SK-N-SH (cell line): ENCODE measurements at regions not wholly inside any gene's neighbourhood (a gene's known extent, or its start where the extent isn't known, plus 50 kb on each side); places are given as distances from the start of the nearest gene placed in this dataset.

Experiments used
- CTCF ChIA-PET: fragments of 300-600, 350-600 bp; formaldehyde crosslinking; extraction: SDS; loops from one replicate; lab custom pipeline; 2021; lab: Yijun Ruan, JAX
- POLR2A ChIA-PET: fragments of 350-600 bp; sonication (Branson Sonifier 250); formaldehyde crosslinking; extraction: SDS; loops from one replicate; lab custom pipeline; 2020; ENCODE audit warnings: antibody characterized with exemption, inconsistent platforms; lab: Yijun Ruan, JAX
- DNase-seq: peaks from one replicate; pipeline ENCODE4 v3.0.0; 2012
- H2AFZ ChIP-seq: fragments of 200-600 bp; sonication (generic); 2 replicates; pipeline ENCODE4 v1.8.1; 2016; ENCODE audit warnings: antibody characterized with exemption, mild to moderate bottlenecking, low read depth
- H3F3A ChIP-seq: fragments of 200-600 bp; sonication (generic); replicated peaks from 2 replicates; pipeline ENCODE3; 2016; ENCODE audit warnings: antibody characterized with exemption, mild to moderate bottlenecking; ENCODE audit not compliant: insufficient read depth
- H3K27ac ChIP-seq, 2 experiments: fragments of 200-500 bp in 1 of 2; fragments of 200-600 bp in 1 of 2; sonication (Bioruptor generic) in 1 of 2; sonication (generic), shearing (Covaris generic) in 1 of 2; 2 replicates each; pipeline versions ENCODE4 v1.5.1 to v1.6.1; 2014 to 2016; ENCODE audit warnings: low read depth in 2 of 2, inconsistent platforms in 1 of 2, low read length in 1 of 2, mild to moderate bottlenecking in 1 of 2, mixed read lengths in 1 of 2
- H3K27me3 ChIP-seq: fragments of 200-600 bp; sonication (generic), shearing (Covaris generic); 2 replicates; pipeline ENCODE4 v1.6.1; 2016; ENCODE audit warnings: mixed run types; ENCODE audit not compliant: insufficient read depth
- H3K36me3 ChIP-seq, 2 experiments: fragments of 200-500 bp in 1 of 2; fragments of 200-600 bp in 1 of 2; sonication (Bioruptor generic) in 1 of 2; sonication (generic) in 1 of 2; replicated peaks in 1 of 2; 2 replicates each; pipeline versions ENCODE3 to v1.5.1; 2014 to 2016; ENCODE audit warnings: low read length in 1 of 2, mild to moderate bottlenecking in 1 of 2; ENCODE audit not compliant: insufficient read depth in 2 of 2, control insufficient read depth in 1 of 2
- H3K4me1 ChIP-seq, 2 experiments: fragments of 200-500 bp in 1 of 2; fragments of 200-600 bp in 1 of 2; sonication (Bioruptor generic) in 1 of 2; sonication (generic), shearing (Covaris generic) in 1 of 2; 2 replicates each; pipeline versions ENCODE4 v1.5.1 to v1.6.1; 2014 to 2016; ENCODE audit warnings: low read depth in 1 of 2, low read length in 1 of 2, mixed run types in 1 of 2; ENCODE audit not compliant: insufficient read depth in 2 of 2, control insufficient read depth in 1 of 2
- H3K4me2 ChIP-seq: fragments of 200-600 bp; sonication (generic), shearing (Covaris generic); 2 replicates; pipeline ENCODE4 v1.6.1; 2017; ENCODE audit warnings: mixed run types
- H3K4me3 ChIP-seq, 2 experiments: fragments of 200-500 bp in 1 of 2; fragments of 200-600 bp in 1 of 2; sonication (Bioruptor generic) in 1 of 2; sonication (generic), shearing (Covaris generic) in 1 of 2; 2 replicates each; pipeline versions ENCODE4 v1.5.1 to v1.8.1; 2014 to 2016; ENCODE audit warnings: low read depth in 2 of 2, inconsistent platforms in 1 of 2, low read length in 1 of 2, mild to moderate bottlenecking in 1 of 2, mixed read lengths in 1 of 2, moderate library complexity in 1 of 2
- H3K79me2 ChIP-seq: fragments of 200-600 bp; sonication (generic); 2 replicates; pipeline ENCODE4 v1.8.1; 2017; ENCODE audit warnings: mild to moderate bottlenecking; ENCODE audit not compliant: insufficient read depth
- H3K9ac ChIP-seq: fragments of 200-600 bp; sonication (generic); 2 replicates; pipeline ENCODE4 v1.6.1; 2017; ENCODE audit warnings: mixed run types
- H3K9me2 ChIP-seq: fragments of 200-600 bp; sonication (generic); 2 replicates; pipeline ENCODE4 v1.6.1; 2017; ENCODE audit warnings: mixed run types
- H3K9me3 ChIP-seq: fragments of 200-600 bp; sonication (generic); 2 replicates; pipeline ENCODE4 v1.6.1; 2017; ENCODE audit warnings: mixed run types, mild to moderate bottlenecking, moderate library complexity
- H4K20me1 ChIP-seq: fragments of 200-600 bp; sonication (generic); 2 replicates; pipeline ENCODE4 v1.6.1; 2017; ENCODE audit warnings: mild to moderate bottlenecking, mixed run types; ENCODE audit not compliant: insufficient read depth
- ELF1 ChIP-seq: IDR thresholded peaks from 2 replicates; pipeline ENCODE4 v1.4.0; 2012
- EZH2phosphoT487 ChIP-seq: fragments of 200-600 bp; sonication (generic); IDR thresholded peaks from 2 replicates; pipeline ENCODE4 v1.6.1; 2017; ENCODE audit warnings: low read depth, mixed run types, mild to moderate bottlenecking, antibody characterized with exemption, moderate library complexity, borderline replicate concordance
- FOXM1 ChIP-seq: IDR thresholded peaks from 2 replicates; pipeline ENCODE4 v1.4.0; 2012; ENCODE audit warnings: low read depth, mild to moderate bottlenecking
- JUND ChIP-seq: IDR thresholded peaks from 2 replicates; pipeline ENCODE4 v1.4.0; 2012
- NFIC ChIP-seq: IDR thresholded peaks from 2 replicates; pipeline ENCODE4 v1.4.0; 2012; ENCODE audit warnings: borderline replicate concordance
- RAD21 ChIP-seq: IDR thresholded peaks from 2 replicates; pipeline ENCODE4 v1.6.1; 2012; ENCODE audit warnings: mild to moderate bottlenecking, low read length
- RCOR1 ChIP-seq: fragments of 150-350 bp; IDR thresholded peaks from 2 replicates; pipeline ENCODE4 v1.6.1; 2017; ENCODE audit warnings: antibody characterized with exemption, low read length
- WGBS: methylation state at CpG from one replicate; pipeline ENCODE4 v1.1.6; 2017; ENCODE audit warnings: low lambda C conversion rate; 5-methylcytosine and 5-hydroxymethylcytosine counted together
- TF ChIP-seq, protein P1 (sequence below): IDR thresholded peaks from 2 replicates; pipeline ENCODE4 v1.6.1; 2012; ENCODE audit warnings: mild to moderate bottlenecking, low read depth, low read length, moderate library complexity
- TF ChIP-seq, protein P2 (sequence below): IDR thresholded peaks from 2 replicates; pipeline ENCODE4 v1.4.0; 2012; ENCODE audit warnings: low read depth, borderline replicate concordance
- TF ChIP-seq, protein P3 (sequence below): IDR thresholded peaks from 2 replicates; pipeline ENCODE4 v1.4.0; 2012; ENCODE audit warnings: low read depth, borderline replicate concordance
- TF ChIP-seq, protein P4 (sequence below): IDR thresholded peaks from 2 replicates; pipeline ENCODE4; 2012

DNA sequence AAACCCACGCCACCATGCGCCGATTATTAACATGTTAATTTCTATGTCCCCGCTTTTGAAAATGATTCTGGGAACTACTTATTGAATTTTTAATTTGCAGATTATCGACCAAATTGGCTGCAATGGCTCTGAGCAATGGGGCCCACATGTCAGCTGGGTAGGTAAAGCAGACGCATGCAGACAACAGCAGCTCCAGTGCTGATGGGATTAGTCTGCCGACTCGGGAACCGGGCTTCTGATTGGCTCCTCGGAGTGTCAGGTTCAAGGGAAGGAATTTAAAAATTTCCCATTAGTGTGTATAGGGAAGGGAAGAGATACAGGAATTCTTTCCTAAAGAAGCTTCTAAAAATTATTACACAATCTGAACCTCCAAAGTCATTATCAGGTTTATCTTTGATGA, 77.4 kb upstream of the PPARGC1A start:
- H3K27me3 ChIP-seq: no peaks in the 10 kb centered on the region
- H4K20me1 ChIP-seq: no peaks in the 10 kb centered on the region
- ChIA-PET POLR2A (interaction anchor here (1.2 kb wide), 1 partner anchor 78 kb away, joined by 3 read pairs; the partner anchor contains the start of gene PPARGC1A), CTCF (interaction anchor here (1.4 kb wide), 1 partner anchor 11 kb away, joined by 7 read pairs; no protein-coding TSS in a partner anchor)
- TF ChIP-seq RAD21: no peak
- no peak for TF ChIP-seq ELF1
- TF ChIP-seq, protein P1, sequence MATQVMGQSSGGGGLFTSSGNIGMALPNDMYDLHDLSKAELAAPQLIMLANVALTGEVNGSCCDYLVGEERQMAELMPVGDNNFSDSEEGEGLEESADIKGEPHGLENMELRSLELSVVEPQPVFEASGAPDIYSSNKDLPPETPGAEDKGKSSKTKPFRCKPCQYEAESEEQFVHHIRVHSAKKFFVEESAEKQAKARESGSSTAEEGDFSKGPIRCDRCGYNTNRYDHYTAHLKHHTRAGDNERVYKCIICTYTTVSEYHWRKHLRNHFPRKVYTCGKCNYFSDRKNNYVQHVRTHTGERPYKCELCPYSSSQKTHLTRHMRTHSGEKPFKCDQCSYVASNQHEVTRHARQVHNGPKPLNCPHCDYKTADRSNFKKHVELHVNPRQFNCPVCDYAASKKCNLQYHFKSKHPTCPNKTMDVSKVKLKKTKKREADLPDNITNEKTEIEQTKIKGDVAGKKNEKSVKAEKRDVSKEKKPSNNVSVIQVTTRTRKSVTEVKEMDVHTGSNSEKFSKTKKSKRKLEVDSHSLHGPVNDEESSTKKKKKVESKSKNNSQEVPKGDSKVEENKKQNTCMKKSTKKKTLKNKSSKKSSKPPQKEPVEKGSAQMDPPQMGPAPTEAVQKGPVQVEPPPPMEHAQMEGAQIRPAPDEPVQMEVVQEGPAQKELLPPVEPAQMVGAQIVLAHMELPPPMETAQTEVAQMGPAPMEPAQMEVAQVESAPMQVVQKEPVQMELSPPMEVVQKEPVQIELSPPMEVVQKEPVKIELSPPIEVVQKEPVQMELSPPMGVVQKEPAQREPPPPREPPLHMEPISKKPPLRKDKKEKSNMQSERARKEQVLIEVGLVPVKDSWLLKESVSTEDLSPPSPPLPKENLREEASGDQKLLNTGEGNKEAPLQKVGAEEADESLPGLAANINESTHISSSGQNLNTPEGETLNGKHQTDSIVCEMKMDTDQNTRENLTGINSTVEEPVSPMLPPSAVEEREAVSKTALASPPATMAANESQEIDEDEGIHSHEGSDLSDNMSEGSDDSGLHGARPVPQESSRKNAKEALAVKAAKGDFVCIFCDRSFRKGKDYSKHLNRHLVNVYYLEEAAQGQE: no peak
- TF ChIP-seq EZH2phosphoT487: no peak
- no peak for TF ChIP-seq FOXM1
- TF ChIP-seq RCOR1: no peak
- TF ChIP-seq JUND: no peak
- TF ChIP-seq, protein P2, sequence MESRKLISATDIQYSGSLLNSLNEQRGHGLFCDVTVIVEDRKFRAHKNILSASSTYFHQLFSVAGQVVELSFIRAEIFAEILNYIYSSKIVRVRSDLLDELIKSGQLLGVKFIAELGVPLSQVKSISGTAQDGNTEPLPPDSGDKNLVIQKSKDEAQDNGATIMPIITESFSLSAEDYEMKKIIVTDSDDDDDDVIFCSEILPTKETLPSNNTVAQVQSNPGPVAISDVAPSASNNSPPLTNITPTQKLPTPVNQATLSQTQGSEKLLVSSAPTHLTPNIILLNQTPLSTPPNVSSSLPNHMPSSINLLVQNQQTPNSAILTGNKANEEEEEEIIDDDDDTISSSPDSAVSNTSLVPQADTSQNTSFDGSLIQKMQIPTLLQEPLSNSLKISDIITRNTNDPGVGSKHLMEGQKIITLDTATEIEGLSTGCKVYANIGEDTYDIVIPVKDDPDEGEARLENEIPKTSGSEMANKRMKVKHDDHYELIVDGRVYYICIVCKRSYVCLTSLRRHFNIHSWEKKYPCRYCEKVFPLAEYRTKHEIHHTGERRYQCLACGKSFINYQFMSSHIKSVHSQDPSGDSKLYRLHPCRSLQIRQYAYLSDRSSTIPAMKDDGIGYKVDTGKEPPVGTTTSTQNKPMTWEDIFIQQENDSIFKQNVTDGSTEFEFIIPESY: no peak
- TF ChIP-seq, protein P3, sequence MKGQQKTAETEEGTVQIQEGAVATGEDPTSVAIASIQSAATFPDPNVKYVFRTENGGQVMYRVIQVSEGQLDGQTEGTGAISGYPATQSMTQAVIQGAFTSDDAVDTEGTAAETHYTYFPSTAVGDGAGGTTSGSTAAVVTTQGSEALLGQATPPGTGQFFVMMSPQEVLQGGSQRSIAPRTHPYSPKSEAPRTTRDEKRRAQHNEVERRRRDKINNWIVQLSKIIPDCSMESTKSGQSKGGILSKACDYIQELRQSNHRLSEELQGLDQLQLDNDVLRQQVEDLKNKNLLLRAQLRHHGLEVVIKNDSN: no peak
- TF ChIP-seq, protein P4, sequence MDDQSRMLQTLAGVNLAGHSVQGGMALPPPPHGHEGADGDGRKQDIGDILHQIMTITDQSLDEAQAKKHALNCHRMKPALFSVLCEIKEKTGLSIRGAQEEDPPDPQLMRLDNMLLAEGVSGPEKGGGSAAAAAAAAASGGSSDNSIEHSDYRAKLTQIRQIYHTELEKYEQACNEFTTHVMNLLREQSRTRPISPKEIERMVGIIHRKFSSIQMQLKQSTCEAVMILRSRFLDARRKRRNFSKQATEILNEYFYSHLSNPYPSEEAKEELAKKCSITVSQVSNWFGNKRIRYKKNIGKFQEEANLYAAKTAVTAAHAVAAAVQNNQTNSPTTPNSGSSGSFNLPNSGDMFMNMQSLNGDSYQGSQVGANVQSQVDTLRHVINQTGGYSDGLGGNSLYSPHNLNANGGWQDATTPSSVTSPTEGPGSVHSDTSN: no peak
- TF ChIP-seq NFIC: no peak
- no peak overlapping the region for H3K4me2 ChIP-seq
- DNase-seq: no peak
- no peak overlapping the region for H3K27ac ChIP-seq
- no peaks in the 10 kb centered on the region for H3K9me3 ChIP-seq
- H3K36me3 ChIP-seq: no peaks in the 10 kb centered on the region
- H3K4me3 ChIP-seq: no peak overlapping the region
- H2AFZ ChIP-seq: no peak overlapping the region
- WGBS: 60% methylated on average over 10 of the region's 10 CpGs
- no peaks in the 10 kb centered on the region for H3K79me2 ChIP-seq
- H3K4me1 ChIP-seq: no peaks in the 10 kb centered on the region
- no peaks in the 10 kb centered on the region for H3K9me2 ChIP-seq
- H3K9ac ChIP-seq: no peak overlapping the region
- H3F3A ChIP-seq: no peaks in the 10 kb centered on the region
